ENCODE measurements at regions not wholly inside any gene's neighbourhood (a gene's known extent, or its start where the extent isn't known, plus 50 kb on each side); places are given as distances from the start of the nearest gene placed in this dataset.

GRCh38 chr20:16861708-16862107 is 113.5 kb downstream of the OTOR start:
- no peak for TF ChIP-seq MAX (IDR thresholded peaks at IDR 0.05; ENCODE audit: low read depth)
- TF ChIP-seq TCF12 (IDR thresholded peaks at IDR 0.05) = no peak
- TF ChIP-seq GABPA (IDR thresholded peaks at IDR 0.05; ENCODE audit: low read depth) = no peak
- no peak for TF ChIP-seq RAD21 (IDR thresholded peaks at IDR 0.05; ENCODE audit: low read length)
- TF ChIP-seq CTCF (IDR thresholded peaks at IDR 0.05) = no peak
- TF ChIP-seq REST (IDR thresholded peaks at IDR 0.05; ENCODE audit: low read depth, low read length) = no peak
- TF ChIP-seq YY1 (IDR thresholded peaks at IDR 0.05; ENCODE audit: low read depth) = no peak

Data from SK-N-SH (cell line).